Peyer's patch (tissue), 4 donors: ENCODE measurements at regions not wholly inside any gene's neighbourhood (a gene's known extent, or its start where the extent isn't known, plus 50 kb on each side); places are given as distances from the start of the nearest gene placed in this dataset.

ENCODE experiments used
- DNase-seq, 3 donors: peaks; one replicate each; pipeline ENCODE4 v3.0.0-alpha.2; 2017 to 2019
- H3K27ac ChIP-seq, 4 donors: fragments of 200-600 bp; sonication (generic); one replicate each; pipeline ENCODE4 v1.5.1; 2016 to 2019
- H3K27me3 ChIP-seq, 2 donors: fragments of 200-600 bp; sonication (generic); one replicate each; pipeline ENCODE4 v1.5.1; 2019
- H3K36me3 ChIP-seq, 3 donors: fragments of 200-600 bp; sonication (generic); one replicate each; pipeline ENCODE4 v1.5.1; 2016 to 2019
- H3K4me1 ChIP-seq, 4 donors: fragments of 200-600 bp; sonication (generic); one replicate each; pipeline ENCODE4 v1.5.1; 2016 to 2019
- H3K4me3 ChIP-seq, 4 donors: fragments of 200-600 bp; sonication (generic); 1 replicate in 3 of 4; 2 replicates in 1 of 4; pipeline ENCODE4 v1.5.1; 2016 to 2019; ENCODE audit warnings: mild to moderate bottlenecking in 1 of 4
- H3K9me3 ChIP-seq, 4 donors: fragments of 200-600 bp; sonication (generic); one replicate each; pipeline ENCODE4 v1.5.1; 2016 to 2019; ENCODE audit warnings: mild to moderate bottlenecking in 1 of 4
- POLR2A ChIP-seq, 2 donors: fragments of 450-650 bp; IDR thresholded peaks; one replicate each; pipeline ENCODE4 v1.5.1; 2017; ENCODE audit warnings: antibody characterized with exemption in 2 of 2, mild to moderate bottlenecking in 2 of 2, moderate library complexity in 2 of 2
- TF ChIP-seq, protein P1 (sequence below), 6 experiments: fragments of 450-650 bp in 4 of 6; fragments of 200-600 bp in 2 of 6; sonication (generic) in 1 of 6; IDR thresholded peaks; one replicate each; pipeline ENCODE4 v1.5.1; 2017 to 2019; ENCODE audit warnings: antibody characterized with exemption in 6 of 6, mild to moderate bottlenecking in 3 of 6, moderate library complexity in 1 of 6

DNA sequence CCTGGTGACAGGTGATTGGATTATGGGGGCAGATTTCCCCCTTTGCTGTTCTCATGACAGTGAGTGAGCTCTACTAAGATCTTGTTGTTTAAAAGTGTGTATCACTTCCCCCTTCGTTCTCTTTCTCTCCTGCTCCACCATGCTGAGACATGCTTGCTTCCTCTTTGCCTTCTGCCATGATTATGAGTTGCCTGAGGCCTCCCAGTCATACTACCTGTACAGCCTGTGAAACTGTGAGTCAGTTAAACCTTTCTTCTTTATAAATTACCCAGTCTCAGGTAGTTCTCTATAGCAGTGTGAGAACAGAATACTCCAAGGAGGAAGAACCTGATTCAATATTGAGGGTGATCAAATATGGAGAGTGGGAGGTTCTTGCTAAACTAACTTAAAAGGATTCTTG lies 724.9 kb downstream of the DOK5 start:
- Histone ChIP-seq H3K36me3 (no peaks in the 10 kb centered on the region), H3K9me3 (no peaks in the 10 kb centered on the region), H3K27me3 (no peaks in the 10 kb centered on the region), H3K4me1 (no peaks in the 10 kb centered on the region), H3K27ac (no peak overlapping the region), H3K4me3 (no peak overlapping the region)
- no peak for DNase-seq
- TF ChIP-seq, protein P1, sequence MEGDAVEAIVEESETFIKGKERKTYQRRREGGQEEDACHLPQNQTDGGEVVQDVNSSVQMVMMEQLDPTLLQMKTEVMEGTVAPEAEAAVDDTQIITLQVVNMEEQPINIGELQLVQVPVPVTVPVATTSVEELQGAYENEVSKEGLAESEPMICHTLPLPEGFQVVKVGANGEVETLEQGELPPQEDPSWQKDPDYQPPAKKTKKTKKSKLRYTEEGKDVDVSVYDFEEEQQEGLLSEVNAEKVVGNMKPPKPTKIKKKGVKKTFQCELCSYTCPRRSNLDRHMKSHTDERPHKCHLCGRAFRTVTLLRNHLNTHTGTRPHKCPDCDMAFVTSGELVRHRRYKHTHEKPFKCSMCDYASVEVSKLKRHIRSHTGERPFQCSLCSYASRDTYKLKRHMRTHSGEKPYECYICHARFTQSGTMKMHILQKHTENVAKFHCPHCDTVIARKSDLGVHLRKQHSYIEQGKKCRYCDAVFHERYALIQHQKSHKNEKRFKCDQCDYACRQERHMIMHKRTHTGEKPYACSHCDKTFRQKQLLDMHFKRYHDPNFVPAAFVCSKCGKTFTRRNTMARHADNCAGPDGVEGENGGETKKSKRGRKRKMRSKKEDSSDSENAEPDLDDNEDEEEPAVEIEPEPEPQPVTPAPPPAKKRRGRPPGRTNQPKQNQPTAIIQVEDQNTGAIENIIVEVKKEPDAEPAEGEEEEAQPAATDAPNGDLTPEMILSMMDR (IDR thresholded peaks at IDR 0.05): no peak
- TF ChIP-seq POLR2A (IDR thresholded peaks at IDR 0.05): no peak

DNA sequence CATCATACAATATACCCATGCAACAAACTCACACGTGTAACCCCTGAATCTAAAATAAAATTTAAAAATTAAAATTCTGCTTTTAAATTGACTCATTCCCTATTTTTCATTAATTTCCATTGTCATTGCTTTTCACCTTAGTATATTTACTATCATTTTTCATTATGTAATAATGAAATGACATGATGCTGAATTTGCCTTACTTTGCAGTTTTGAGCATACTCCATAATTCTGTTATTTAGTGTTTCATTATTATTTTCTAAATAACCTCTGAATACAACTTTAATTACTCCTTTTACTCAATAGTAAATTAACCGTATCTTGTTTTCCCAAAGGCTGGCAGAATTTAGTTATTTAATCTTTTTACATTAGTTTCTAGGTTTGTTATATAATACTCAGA lies 719.6 kb downstream of the DOK5 start:
- DNase-seq: no peak
- H3K36me3 ChIP-seq: no peaks in the 10 kb centered on the region
- no peak for TF ChIP-seq POLR2A (IDR thresholded peaks at IDR 0.05)
- TF ChIP-seq, protein P1 (IDR thresholded peaks at IDR 0.05): no peak
- no peaks in the 10 kb centered on the region for H3K4me1 ChIP-seq
- H3K9me3 ChIP-seq: no peaks in the 10 kb centered on the region
- no peak overlapping the region for H3K27ac ChIP-seq
- H3K4me3 ChIP-seq: no peak overlapping the region
- H3K27me3 ChIP-seq: no peaks in the 10 kb centered on the region

DNA sequence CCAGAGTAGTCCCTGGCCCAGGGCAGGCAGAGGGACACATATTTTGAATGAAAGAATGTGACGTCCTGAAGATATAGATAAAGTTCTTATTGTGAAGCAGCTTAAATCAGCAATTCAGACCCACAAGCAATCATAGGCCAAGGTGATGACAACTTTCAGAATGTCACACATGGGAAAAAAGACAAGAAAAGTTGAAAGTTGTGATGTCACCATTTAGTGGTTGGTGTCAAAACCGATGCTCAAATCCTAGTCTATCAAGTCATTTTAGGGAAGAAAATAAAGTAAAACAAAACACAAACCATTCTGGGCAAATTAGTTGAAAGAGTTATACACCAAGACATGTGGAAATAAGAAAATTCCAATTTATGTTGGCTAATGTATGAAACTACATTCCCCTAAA lies 710.8 kb downstream of the DOK5 start:
- no peak for TF ChIP-seq POLR2A (IDR thresholded peaks at IDR 0.05)
- TF ChIP-seq, protein P1 (IDR thresholded peaks at IDR 0.05): no peak
- Histone ChIP-seq H3K4me3 (no peak overlapping the region), H3K36me3 (no peaks in the 10 kb centered on the region), H3K9me3 (no peaks in the 10 kb centered on the region), H3K27me3 (no peaks in the 10 kb centered on the region), H3K27ac (no peak overlapping the region), H3K4me1 (no peaks in the 10 kb centered on the region)
- DNase-seq: no peak

DNA sequence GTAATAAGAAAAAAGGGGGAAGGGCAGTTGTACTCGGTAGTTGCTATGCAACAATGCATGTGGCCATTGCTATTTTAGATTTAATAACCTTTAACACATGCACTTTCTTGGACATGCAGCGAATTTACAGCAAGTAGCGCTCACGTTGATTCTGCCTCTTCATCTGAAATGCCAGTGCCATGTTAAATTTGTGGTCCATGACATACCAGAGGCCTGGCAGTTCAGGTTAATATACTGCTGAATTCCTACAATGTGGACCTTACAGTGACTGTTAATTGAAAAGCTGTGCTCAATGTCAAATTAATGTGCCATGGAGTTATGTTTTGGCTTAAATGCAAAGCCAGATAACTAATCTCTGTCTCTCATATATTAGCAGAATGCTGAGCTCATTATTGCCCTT lies 699.7 kb downstream of the DOK5 start:
- Histone ChIP-seq H3K4me1 (peaks cover 0 to 13% (median 0%) of the 10 kb centered on the region in 4 donors), H3K36me3 (no peaks in the 10 kb centered on the region), H3K9me3 (no peaks in the 10 kb centered on the region), H3K27ac (no peak overlapping the region), H3K27me3 (no peaks in the 10 kb centered on the region), H3K4me3 (no peak overlapping the region)
- TF ChIP-seq, protein P1 (IDR thresholded peaks at IDR 0.05): no peak
- no peak for TF ChIP-seq POLR2A (IDR thresholded peaks at IDR 0.05)
- DNase-seq: no peak

DNA sequence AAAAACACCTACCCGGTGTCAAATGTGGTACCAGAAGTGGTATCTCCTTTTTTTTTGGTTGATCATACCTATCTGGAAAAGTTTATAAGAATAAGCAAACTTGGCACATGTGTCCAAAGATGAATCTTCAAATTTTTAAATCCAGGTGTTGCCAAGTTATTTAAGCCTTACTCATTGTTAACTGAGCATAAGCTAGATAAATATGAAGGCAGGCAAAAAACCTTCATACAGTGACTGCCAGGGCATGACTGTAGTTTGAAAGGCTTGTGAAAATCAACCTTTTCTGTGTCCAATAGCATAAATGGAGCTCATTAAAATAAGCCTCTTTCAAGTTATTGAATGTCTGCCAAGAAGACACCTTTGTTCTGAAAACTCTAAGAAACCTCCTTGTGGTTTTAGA lies 699.2 kb downstream of the DOK5 start:
- Histone ChIP-seq H3K27me3 (no peaks in the 10 kb centered on the region), H3K9me3 (no peaks in the 10 kb centered on the region), H3K36me3 (no peaks in the 10 kb centered on the region), H3K4me1 (peaks cover 0 to 13% (median 0%) of the 10 kb centered on the region in 4 donors), H3K4me3 (no peak overlapping the region), H3K27ac (no peak overlapping the region)
- TF ChIP-seq, protein P1 (IDR thresholded peaks at IDR 0.05): no peak
- no peak for TF ChIP-seq POLR2A (IDR thresholded peaks at IDR 0.05)
- no peak for DNase-seq

DNA sequence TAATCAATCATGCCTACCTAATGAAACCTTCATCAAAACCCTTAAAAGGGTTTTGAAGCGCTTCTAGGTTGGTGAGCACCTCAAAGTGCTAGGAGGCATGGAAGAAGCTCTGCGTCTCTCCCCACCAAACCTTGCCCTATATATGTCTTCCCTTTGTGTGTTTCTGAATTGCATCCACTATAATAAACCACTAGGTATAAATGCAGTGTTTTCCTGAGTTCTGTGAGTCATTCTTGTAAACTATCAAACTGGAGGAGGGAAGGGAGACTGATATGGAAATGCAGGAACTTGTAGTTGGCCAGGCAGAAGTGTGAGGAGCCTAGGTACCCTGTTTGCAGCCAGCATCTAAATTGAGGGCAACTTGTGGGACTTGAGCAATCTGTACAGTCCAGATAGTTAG lies 698.8 kb downstream of the DOK5 start:
- no peaks in the 10 kb centered on the region for H3K9me3 ChIP-seq
- H3K27ac ChIP-seq: no peak overlapping the region
- no peak for DNase-seq
- no peaks in the 10 kb centered on the region for H3K36me3 ChIP-seq
- H3K27me3 ChIP-seq: no peaks in the 10 kb centered on the region
- H3K4me3 ChIP-seq: no peak overlapping the region
- TF ChIP-seq POLR2A (IDR thresholded peaks at IDR 0.05): no peak
- TF ChIP-seq, protein P1 (IDR thresholded peaks at IDR 0.05): no peak
- H3K4me1 ChIP-seq: peaks cover 0 to 13% (median 0%) of the 10 kb centered on the region in 4 donors
